CD8-positive, alpha-beta memory T cell (primary cell): ENCODE measurements at regions not wholly inside any gene's neighbourhood (a gene's known extent, or its start where the extent isn't known, plus 50 kb on each side); places are given as distances from the start of the nearest gene placed in this dataset.

Experiments used
- CTCF ChIA-PET: fragments of 350-600 bp; sonication (Branson Sonifier 250); formaldehyde crosslinking; loops from one replicate; lab custom pipeline; 2021; ENCODE audit warnings: antibody characterized with exemption; lab: Charles Lee
- POLR2A ChIA-PET: fragments of 350-600 bp; sonication (Branson Sonifier 250); formaldehyde crosslinking; loops from one replicate; lab custom pipeline; 2021; ENCODE audit warnings: antibody characterized with exemption; lab: Charles Lee
- DNase-seq, 5 donors: peaks; one replicate each; pipeline versions ENCODE4 v3.0.0 to v3.0.0-alpha.2; 2020 to 2022; ENCODE audit warnings: mixed read lengths in 1 of 5
- H3K27ac ChIP-seq: one replicate; pipeline ENCODE4 v1.7.0; 2013; ENCODE audit warnings: low read depth, mild to moderate bottlenecking, low read length, moderate library complexity
- H3K27me3 ChIP-seq: 2 replicates; pipeline ENCODE4 v1.7.0; 2013; ENCODE audit warnings: low read length, mild to moderate bottlenecking; ENCODE audit not compliant: insufficient read depth, poor library complexity, severe bottlenecking
- H3K36me3 ChIP-seq: 2 replicates; pipeline ENCODE4 v1.7.0; 2013; ENCODE audit warnings: mild to moderate bottlenecking, low read length, moderate library complexity; ENCODE audit not compliant: insufficient read depth
- H3K4me1 ChIP-seq: 2 replicates; pipeline ENCODE4 v1.7.0; 2013; ENCODE audit warnings: mild to moderate bottlenecking, low read length, moderate library complexity; ENCODE audit not compliant: insufficient read depth
- H3K4me3 ChIP-seq: 2 replicates; pipeline ENCODE4 v1.7.0; 2013; ENCODE audit warnings: mild to moderate bottlenecking, low read length
- H3K9me3 ChIP-seq: 2 replicates; pipeline ENCODE4 v1.7.0; 2013; ENCODE audit warnings: mild to moderate bottlenecking, low read length
- H3K27ac Mint-ChIP-seq, 8 donors: one replicate each; pipeline ENCODE4 v1.8.0; 2020 to 2021; ENCODE audit warnings: mixed read lengths in 8 of 8, mild to moderate bottlenecking in 6 of 8, inconsistent platforms in 3 of 8, moderate library complexity in 3 of 8
- H3K27me3 Mint-ChIP-seq, 2 donors: one replicate each; pipeline ENCODE4 v1.8.0; 2020 to 2021; ENCODE audit warnings: mixed read lengths in 2 of 2, mild to moderate bottlenecking in 1 of 2, moderate library complexity in 1 of 2
- H3K36me3 Mint-ChIP-seq, 3 donors: one replicate each; pipeline ENCODE4 v1.8.0; 2020 to 2021; ENCODE audit warnings: mixed read lengths in 3 of 3, inconsistent platforms in 1 of 3, mild to moderate bottlenecking in 1 of 3
- H3K4me1 Mint-ChIP-seq, 3 donors: one replicate each; pipeline ENCODE4 v1.8.0; 2020 to 2021; ENCODE audit warnings: mixed read lengths in 3 of 3, inconsistent platforms in 1 of 3, mild to moderate bottlenecking in 1 of 3
- H3K4me3 Mint-ChIP-seq, 7 donors: one replicate each; pipeline ENCODE4 v1.8.0; 2020 to 2021; ENCODE audit warnings: mixed read lengths in 7 of 7, mild to moderate bottlenecking in 6 of 7, moderate library complexity in 4 of 7, inconsistent platforms in 2 of 7
- H3K9me3 Mint-ChIP-seq, 5 donors: one replicate each; pipeline ENCODE4 v1.8.0; 2020 to 2022; ENCODE audit warnings: mixed read lengths in 5 of 5, mild to moderate bottlenecking in 3 of 5, moderate library complexity in 2 of 5, inconsistent platforms in 1 of 5

GRCh38 chr13:22596171-22596863 is 584.5 kb upstream of the SGCG start:
- H3K9me3 Mint-ChIP-seq = peaks cover 0 to 10% (median 2%) of the 10 kb centered on the region in 5 donors
- H3K4me3 Mint-ChIP-seq = no peak overlapping the region
- H3K4me3 ChIP-seq = no peak overlapping the region
- no peaks in the 10 kb centered on the region for H3K4me1 ChIP-seq
- H3K36me3 Mint-ChIP-seq = no peaks in the 10 kb centered on the region
- POLR2A ChIA-PET = no interaction called here
- no peaks in the 10 kb centered on the region for H3K27me3 ChIP-seq
- H3K36me3 ChIP-seq = no peaks in the 10 kb centered on the region
- CTCF ChIA-PET = no interaction called here
- no peaks in the 10 kb centered on the region for H3K4me1 Mint-ChIP-seq
- no peak overlapping the region for H3K27ac ChIP-seq
- no peak for DNase-seq
- H3K27ac Mint-ChIP-seq = no peak overlapping the region
- no peaks in the 10 kb centered on the region for H3K27me3 Mint-ChIP-seq
- no peaks in the 10 kb centered on the region for H3K9me3 ChIP-seq

GRCh38 chr13:22599156-22599555 is 581.6 kb upstream of the SGCG start:
- CTCF ChIA-PET = no interaction called here
- Mint-ChIP-seq H3K4me3 (no peak overlapping the region), H3K4me1 (no peaks in the 10 kb centered on the region)

GRCh38 chr13:22618002-22618401 is 562.8 kb upstream of the SGCG start:
- H3K4me1 Mint-ChIP-seq = no peaks in the 10 kb centered on the region
- H3K27ac Mint-ChIP-seq = no peak overlapping the region
- Histone ChIP-seq H3K4me3 (no peak overlapping the region), H3K9me3 (no peaks in the 10 kb centered on the region), H3K36me3 (no peaks in the 10 kb centered on the region), H3K27ac (no peak overlapping the region), H3K4me1 (no peaks in the 10 kb centered on the region), H3K27me3 (no peaks in the 10 kb centered on the region)
- peaks cover 3 to 8% (median 6%) of the 10 kb centered on the region in 5 donors for H3K9me3 Mint-ChIP-seq
- no peak overlapping the region for H3K4me3 Mint-ChIP-seq
- H3K36me3 Mint-ChIP-seq = no peaks in the 10 kb centered on the region
- ChIA-PET POLR2A (no interaction called here), CTCF (no interaction called here)
- no peaks in the 10 kb centered on the region for H3K27me3 Mint-ChIP-seq
- DNase-seq = no peak

More at GRCh38 chr13:22599156-22599555, 581.6 kb upstream of the SGCG start:
- no peaks in the 10 kb centered on the region for H3K27me3 ChIP-seq
- H3K9me3 ChIP-seq = no peaks in the 10 kb centered on the region
- DNase-seq = no peak
- Mint-ChIP-seq H3K27me3 (no peaks in the 10 kb centered on the region), H3K9me3 (peaks cover 0 to 14% (median 3%) of the 10 kb centered on the region in 5 donors), H3K27ac (no peak overlapping the region), H3K36me3 (no peaks in the 10 kb centered on the region)
- POLR2A ChIA-PET = no interaction called here
- H3K4me1 ChIP-seq = no peaks in the 10 kb centered on the region
- no peak overlapping the region for H3K27ac ChIP-seq
- H3K4me3 ChIP-seq = no peak overlapping the region
- H3K36me3 ChIP-seq = no peaks in the 10 kb centered on the region

GRCh38 chr13:22625691-22626090 is 555.1 kb upstream of the SGCG start:
- Mint-ChIP-seq H3K36me3 (no peaks in the 10 kb centered on the region), H3K4me1 (no peaks in the 10 kb centered on the region), H3K27me3 (no peaks in the 10 kb centered on the region), H3K9me3 (peaks cover 0 to 10% (median 6%) of the 10 kb centered on the region in 5 donors), H3K27ac (no peak overlapping the region), H3K4me3 (no peak overlapping the region)
- no peaks in the 10 kb centered on the region for H3K4me1 ChIP-seq
- no peaks in the 10 kb centered on the region for H3K27me3 ChIP-seq
- no peak for DNase-seq
- H3K9me3 ChIP-seq = no peaks in the 10 kb centered on the region
- POLR2A ChIA-PET = no interaction called here
- H3K4me3 ChIP-seq = no peak overlapping the region
- H3K36me3 ChIP-seq = no peaks in the 10 kb centered on the region
- no peak overlapping the region for H3K27ac ChIP-seq
- CTCF ChIA-PET = no interaction called here

GRCh38 chr13:22629374-22629773 is 551.4 kb upstream of the SGCG start:
- H3K36me3 ChIP-seq = no peaks in the 10 kb centered on the region
- H3K27me3 ChIP-seq = no peaks in the 10 kb centered on the region
- peaks cover 0 to 3% of the 10 kb centered on the region in 2 donors for H3K27me3 Mint-ChIP-seq
- H3K36me3 Mint-ChIP-seq = no peaks in the 10 kb centered on the region
- CTCF ChIA-PET = no interaction called here
- no peaks in the 10 kb centered on the region for H3K9me3 ChIP-seq
- POLR2A ChIA-PET = no interaction called here
- H3K4me1 Mint-ChIP-seq = no peaks in the 10 kb centered on the region
- no peaks in the 10 kb centered on the region for H3K4me1 ChIP-seq
- no peak for DNase-seq
- H3K9me3 Mint-ChIP-seq = peaks cover 0 to 17% (median 11%) of the 10 kb centered on the region in 5 donors
- no peak overlapping the region for H3K4me3 ChIP-seq
- H3K27ac Mint-ChIP-seq = no peak overlapping the region
- H3K27ac ChIP-seq = no peak overlapping the region
- H3K4me3 Mint-ChIP-seq = no peak overlapping the region

GRCh38 chr13:22642088-22642487 is 538.7 kb upstream of the SGCG start:
- Mint-ChIP-seq H3K27ac (no peak overlapping the region), H3K4me3 (no peak overlapping the region), H3K9me3 (peaks cover 0 to 5% (median 3%) of the 10 kb centered on the region in 5 donors), H3K27me3 (no peaks in the 10 kb centered on the region), H3K36me3 (no peaks in the 10 kb centered on the region), H3K4me1 (no peaks in the 10 kb centered on the region)
- no peaks in the 10 kb centered on the region for H3K4me1 ChIP-seq
- no peaks in the 10 kb centered on the region for H3K36me3 ChIP-seq
- H3K27me3 ChIP-seq = no peaks in the 10 kb centered on the region
- no peaks in the 10 kb centered on the region for H3K9me3 ChIP-seq
- H3K4me3 ChIP-seq = no peak overlapping the region
- H3K27ac ChIP-seq = no peak overlapping the region
- ChIA-PET CTCF (no interaction called here), POLR2A (no interaction called here)
- no peak for DNase-seq

GRCh38 chr13:22644941-22645340 is 535.8 kb upstream of the SGCG start:
- Histone ChIP-seq H3K27ac (no peak overlapping the region), H3K4me1 (no peaks in the 10 kb centered on the region), H3K27me3 (no peaks in the 10 kb centered on the region), H3K36me3 (no peaks in the 10 kb centered on the region), H3K4me3 (no peak overlapping the region), H3K9me3 (no peaks in the 10 kb centered on the region)
- no peaks in the 10 kb centered on the region for H3K27me3 Mint-ChIP-seq
- peaks cover 0 to 6% (median 3%) of the 10 kb centered on the region in 5 donors for H3K9me3 Mint-ChIP-seq
- no peak overlapping the region for H3K27ac Mint-ChIP-seq
- H3K4me3 Mint-ChIP-seq = no peak overlapping the region
- CTCF ChIA-PET = no interaction called here
- no peaks in the 10 kb centered on the region for H3K4me1 Mint-ChIP-seq
- no peaks in the 10 kb centered on the region for H3K36me3 Mint-ChIP-seq
- no peak for DNase-seq
- POLR2A ChIA-PET = no interaction called here

GRCh38 chr13:22647156-22647850 is 533.5 kb upstream of the SGCG start:
- no peaks in the 10 kb centered on the region for H3K4me1 Mint-ChIP-seq
- Histone ChIP-seq H3K4me1 (no peaks in the 10 kb centered on the region), H3K27ac (no peak overlapping the region), H3K4me3 (no peak overlapping the region), H3K9me3 (no peaks in the 10 kb centered on the region), H3K36me3 (no peaks in the 10 kb centered on the region), H3K27me3 (no peaks in the 10 kb centered on the region)
- no peak overlapping the region for H3K27ac Mint-ChIP-seq
- H3K27me3 Mint-ChIP-seq = peaks cover 0 to 1% of the 10 kb centered on the region in 2 donors
- H3K36me3 Mint-ChIP-seq = no peaks in the 10 kb centered on the region
- no peak overlapping the region for H3K4me3 Mint-ChIP-seq
- DNase-seq = no peak
- POLR2A ChIA-PET = no interaction called here
- H3K9me3 Mint-ChIP-seq = peaks cover 0 to 6% (median 0%) of the 10 kb centered on the region in 5 donors
- CTCF ChIA-PET = no interaction called here
